ENCODE measurements at regions not wholly inside any gene's neighbourhood (a gene's known extent, or its start where the extent isn't known, plus 50 kb on each side); places are given as distances from the start of the nearest gene placed in this dataset.
A peak's percentile ranks its signal among the peaks of the same experiment; 100 is the strongest.

- ATAC-seq (ENCODE audit: low FRiP score) = no peak
- DNase-seq = no peak
- 73 to 81% methylated on average over 3 of the region's 3 CpGs for WGBS, 2 donors
- no peaks in the 10 kb centered on the region for H3K36me3 ChIP-seq (ENCODE audit: control insufficient read depth in 1 of 2, insufficient read depth in 2 of 2, low read length in 1 of 2)
- H3K9me3 ChIP-seq (ENCODE audit: control insufficient read depth, low read length) = no peaks in the 10 kb centered on the region
- H3K27ac ChIP-seq (ENCODE audit: low read depth in 1 of 2, low read length in 2 of 2) = no peak overlapping the region
- H3K4me3 ChIP-seq (ENCODE audit: low read length in 2 of 2) = no peak overlapping the region
- H3K27me3 ChIP-seq (ENCODE audit: control insufficient read depth in 1 of 2, insufficient read depth in 2 of 2, low read length in 1 of 2) = no peaks in the 10 kb centered on the region
- H3K4me1 ChIP-seq (ENCODE audit: control insufficient read depth in 1 of 2, insufficient read depth in 2 of 2, low read length in 2 of 2) = no peaks in the 10 kb centered on the region
- intact Hi-C loops (cut with DNase I) = no loop called here
Measured at GRCh38 chr1:38787041-38787440, 72.5 kb downstream of the RRAGC start.

- H3K27me3 ChIP-seq (ENCODE audit: control insufficient read depth in 1 of 2, insufficient read depth in 2 of 2, low read length in 1 of 2) = no peaks in the 10 kb centered on the region
- peak; percentile 26 for ATAC-seq (ENCODE audit: low FRiP score)
- 80 to 81% methylated on average over 6 of the region's 6 CpGs for WGBS, 2 donors
- H3K4me1 ChIP-seq (ENCODE audit: control insufficient read depth in 1 of 2, insufficient read depth in 2 of 2, low read length in 2 of 2) = no peaks in the 10 kb centered on the region
- DNase-seq = no peak
- intact Hi-C loops (cut with DNase I) = no loop called here
- H3K27ac ChIP-seq (ENCODE audit: low read depth in 1 of 2, low read length in 2 of 2) = no peak overlapping the region
- no peaks in the 10 kb centered on the region for H3K9me3 ChIP-seq (ENCODE audit: control insufficient read depth, low read length)
- H3K4me3 ChIP-seq (ENCODE audit: low read length in 2 of 2) = no peak overlapping the region
- H3K36me3 ChIP-seq (ENCODE audit: control insufficient read depth in 1 of 2, insufficient read depth in 2 of 2, low read length in 1 of 2) = no peaks in the 10 kb centered on the region
Measured at GRCh38 chr1:38786040-38786436, 73.5 kb downstream of the RRAGC start.

- no peaks in the 10 kb centered on the region for H3K36me3 ChIP-seq (ENCODE audit: control insufficient read depth in 1 of 2, insufficient read depth in 2 of 2, low read length in 1 of 2)
- no peaks in the 10 kb centered on the region for H3K9me3 ChIP-seq (ENCODE audit: control insufficient read depth, low read length)
- WGBS, 2 donors = 40 to 44% methylated on average over 4 of the region's 4 CpGs
- H3K27ac ChIP-seq (ENCODE audit: low read depth in 1 of 2, low read length in 2 of 2) = no peak overlapping the region
- ATAC-seq (ENCODE audit: low FRiP score) = no peak
- DNase-seq = no peak
- intact Hi-C loops (cut with DNase I) = no loop called here
- no peaks in the 10 kb centered on the region for H3K4me1 ChIP-seq (ENCODE audit: control insufficient read depth in 1 of 2, insufficient read depth in 2 of 2, low read length in 2 of 2)
- no peaks in the 10 kb centered on the region for H3K27me3 ChIP-seq (ENCODE audit: control insufficient read depth in 1 of 2, insufficient read depth in 2 of 2, low read length in 1 of 2)
- H3K4me3 ChIP-seq (ENCODE audit: low read length in 2 of 2) = no peak overlapping the region
Measured at GRCh38 chr1:38785285-38786039, 74.1 kb downstream of the RRAGC start.

GRCh38 chr1:38784452-38785284 is 74.9 kb downstream of the RRAGC start:
- ATAC-seq (ENCODE audit: low FRiP score) = no peak
- Histone ChIP-seq H3K4me1 (ENCODE audit: control insufficient read depth in 1 of 2, insufficient read depth in 2 of 2, low read length in 2 of 2) (no peaks in the 10 kb centered on the region), H3K27ac (ENCODE audit: low read depth in 1 of 2, low read length in 2 of 2) (no peak overlapping the region), H3K36me3 (ENCODE audit: control insufficient read depth in 1 of 2, insufficient read depth in 2 of 2, low read length in 1 of 2) (no peaks in the 10 kb centered on the region), H3K4me3 (ENCODE audit: low read length in 2 of 2) (no peak overlapping the region), H3K27me3 (ENCODE audit: control insufficient read depth in 1 of 2, insufficient read depth in 2 of 2, low read length in 1 of 2) (no peaks in the 10 kb centered on the region), H3K9me3 (ENCODE audit: control insufficient read depth, low read length) (no peaks in the 10 kb centered on the region)
- 83 to 93% methylated on average over 6 of the region's 6 CpGs for WGBS, 2 donors
- intact Hi-C loops (cut with DNase I) = loop anchor here in 1 of 2 donors (5.0 kb wide), 1 partner anchor 1647 kb away; no protein-coding TSS in a partner anchor
- DNase-seq = no peak

- H3K4me1 ChIP-seq (ENCODE audit: control insufficient read depth in 1 of 2, insufficient read depth in 2 of 2, low read length in 2 of 2) = no peaks in the 10 kb centered on the region
- intact Hi-C loops (cut with DNase I) = loop anchor here in 1 of 2 donors (5.0 kb wide), 1 partner anchor 1646 kb away; no protein-coding TSS in a partner anchor
- H3K36me3 ChIP-seq (ENCODE audit: control insufficient read depth in 1 of 2, insufficient read depth in 2 of 2, low read length in 1 of 2) = no peaks in the 10 kb centered on the region
- 8 to 14% methylated on average over 34 of the region's 34 CpGs for WGBS, 2 donors
- no peak overlapping the region for H3K27ac ChIP-seq (ENCODE audit: low read depth in 1 of 2, low read length in 2 of 2)
- no peak for DNase-seq
- no peak overlapping the region for H3K4me3 ChIP-seq (ENCODE audit: low read length in 2 of 2)
- no peaks in the 10 kb centered on the region for H3K9me3 ChIP-seq (ENCODE audit: control insufficient read depth, low read length)
- no peak for ATAC-seq (ENCODE audit: low FRiP score)
- no peaks in the 10 kb centered on the region for H3K27me3 ChIP-seq (ENCODE audit: control insufficient read depth in 1 of 2, insufficient read depth in 2 of 2, low read length in 1 of 2)
Measured at GRCh38 chr1:38783640-38784229, 75.8 kb downstream of the RRAGC start.

- H3K4me1 ChIP-seq (ENCODE audit: control insufficient read depth in 1 of 2, insufficient read depth in 2 of 2, low read length in 2 of 2) = no peaks in the 10 kb centered on the region
- H3K36me3 ChIP-seq (ENCODE audit: control insufficient read depth in 1 of 2, insufficient read depth in 2 of 2, low read length in 1 of 2) = no peaks in the 10 kb centered on the region
- H3K27me3 ChIP-seq (ENCODE audit: control insufficient read depth in 1 of 2, insufficient read depth in 2 of 2, low read length in 1 of 2) = no peaks in the 10 kb centered on the region
- H3K27ac ChIP-seq (ENCODE audit: low read depth in 1 of 2, low read length in 2 of 2) = no peak overlapping the region
- no peak overlapping the region for H3K4me3 ChIP-seq (ENCODE audit: low read length in 2 of 2)
- WGBS, 2 donors = 52 to 59% methylated on average over 4 of the region's 4 CpGs
- no peaks in the 10 kb centered on the region for H3K9me3 ChIP-seq (ENCODE audit: control insufficient read depth, low read length)
- DNase-seq (no peak), ATAC-seq (ENCODE audit: low FRiP score) (no peak)
- intact Hi-C loops (cut with DNase I) = loop anchor here in 1 of 2 donors (5.0 kb wide), 1 partner anchor 1645 kb away; no protein-coding TSS in a partner anchor
Measured at GRCh38 chr1:38781872-38782617, 77.5 kb downstream of the RRAGC start.

GRCh38 chr1:38780133-38780532 is 79.4 kb downstream of the RRAGC start:
- peaks cover 0 to 3% of the 10 kb centered on the region in 2 donors for H3K27me3 ChIP-seq (ENCODE audit: control insufficient read depth in 1 of 2, insufficient read depth in 2 of 2, low read length in 1 of 2)
- WGBS, 2 donors = 67 to 68% methylated on average over 4 of the region's 4 CpGs

GRCh38 chr1:38779491-38779890 is 80.1 kb downstream of the RRAGC start:
- no peaks in the 10 kb centered on the region for H3K9me3 ChIP-seq (ENCODE audit: control insufficient read depth, low read length)
- intact Hi-C loops (cut with DNase I) = no loop called here
- no peak overlapping the region for H3K4me3 ChIP-seq (ENCODE audit: low read length in 2 of 2)
- H3K36me3 ChIP-seq (ENCODE audit: control insufficient read depth in 1 of 2, insufficient read depth in 2 of 2, low read length in 1 of 2) = no peaks in the 10 kb centered on the region
- peaks cover 0 to 3% of the 10 kb centered on the region in 2 donors for H3K27me3 ChIP-seq (ENCODE audit: control insufficient read depth in 1 of 2, insufficient read depth in 2 of 2, low read length in 1 of 2)
- no peak for DNase-seq
- no peaks in the 10 kb centered on the region for H3K4me1 ChIP-seq (ENCODE audit: control insufficient read depth in 1 of 2, insufficient read depth in 2 of 2, low read length in 2 of 2)
- no peak for ATAC-seq (ENCODE audit: low FRiP score)
- H3K27ac ChIP-seq (ENCODE audit: low read depth in 1 of 2, low read length in 2 of 2) = no peak overlapping the region
- WGBS, 2 donors = 58 to 60% methylated on average over 5 of the region's 5 CpGs

More at GRCh38 chr1:38780133-38780532, 79.4 kb downstream of the RRAGC start:
- intact Hi-C loops (cut with DNase I) = loop anchor here in 1 of 2 donors (5.0 kb wide), 1 partner anchor 1643 kb away; no protein-coding TSS in a partner anchor
- no peak overlapping the region for H3K27ac ChIP-seq (ENCODE audit: low read depth in 1 of 2, low read length in 2 of 2)
- H3K36me3 ChIP-seq (ENCODE audit: control insufficient read depth in 1 of 2, insufficient read depth in 2 of 2, low read length in 1 of 2) = no peaks in the 10 kb centered on the region
- ATAC-seq (ENCODE audit: low FRiP score) (no peak), DNase-seq (no peak)
- H3K4me3 ChIP-seq (ENCODE audit: low read length in 2 of 2) = no peak overlapping the region
- H3K4me1 ChIP-seq (ENCODE audit: control insufficient read depth in 1 of 2, insufficient read depth in 2 of 2, low read length in 2 of 2) = no peaks in the 10 kb centered on the region
- no peaks in the 10 kb centered on the region for H3K9me3 ChIP-seq (ENCODE audit: control insufficient read depth, low read length)

Data from aorta (tissue), 5 donors.